ENCODE measurements at regions not wholly inside any gene's neighbourhood (a gene's known extent, or its start where the extent isn't known, plus 50 kb on each side); places are given as distances from the start of the nearest gene placed in this dataset.

DNA sequence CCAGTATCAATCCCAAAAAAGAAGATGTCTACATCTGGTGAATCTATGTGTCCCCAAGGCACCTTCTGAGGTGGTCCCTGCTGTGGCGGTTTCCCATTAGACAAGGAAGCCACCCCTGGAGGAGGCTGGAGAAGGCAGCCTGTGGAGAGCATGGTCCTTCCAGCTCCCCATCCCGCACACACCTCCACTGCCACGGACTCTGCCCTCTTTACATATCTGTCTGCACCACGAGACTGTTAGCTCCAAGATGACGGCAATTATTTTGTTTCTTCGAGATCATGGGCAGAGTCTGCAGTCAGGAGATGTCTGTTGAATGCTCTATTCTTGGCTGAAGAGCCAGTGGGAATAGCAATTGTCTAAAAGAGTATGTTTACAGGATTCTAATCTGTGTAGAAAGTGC, 132.0 kb downstream of the OSR1 start:
- Histone ChIP-seq H3K79me1 (ENCODE audit: low read depth in 1 of 2, low read length in 2 of 2) (no peaks in the 10 kb centered on the region), H3K4me3 (ENCODE audit: insufficient read depth, low read depth, low read length) (no peak overlapping the region), H2AK5ac (ENCODE audit: low read depth, low read length) (no peak overlapping the region), H3K27ac (ENCODE audit: insufficient read depth, low read length) (no peak overlapping the region), H3K4me2 (ENCODE audit: low read depth, low read length) (no peak overlapping the region), H4K91ac (ENCODE audit: insufficient read depth, low read depth, low read length) (no peak overlapping the region), H3K14ac (replicated peaks; ENCODE audit: low read depth, low read length) (no peak overlapping the region), H3K56ac (ENCODE audit: extremely low read depth, insufficient read depth, low read length) (no peak overlapping the region), H2BK120ac (ENCODE audit: low read depth, low read length) (no peak overlapping the region), H3K36me3 (ENCODE audit: control insufficient read depth, insufficient read depth, low read length) (no peaks in the 10 kb centered on the region), H4K5ac (ENCODE audit: low read depth, low read length) (no peak overlapping the region), H3K23ac (ENCODE audit: low read depth, low read length) (no peak overlapping the region), H3K4me1 (ENCODE audit: control insufficient read depth, insufficient read depth, low read length) (peaks cover 8% of the 10 kb centered on the region), H2BK5ac (ENCODE audit: low read depth, low read length, poor library complexity, severe bottlenecking) (no peak overlapping the region), H3K4ac (ENCODE audit: low read depth, low read length) (no peak overlapping the region), H3K9me3 (ENCODE audit: control insufficient read depth, insufficient read depth, low read length) (no peaks in the 10 kb centered on the region), H2BK20ac (ENCODE audit: low read depth, low read length) (no peak overlapping the region), H3K9me1 (ENCODE audit: insufficient read depth, low read length) (0 out of 2 replicates have a peak, but pooled peaks cover 3% of the 10 kb centered on the region), H3K18ac (ENCODE audit: low read depth, low read length) (no peak overlapping the region), H2AK9ac (replicated peaks; ENCODE audit: low read depth, low read length, poor library complexity) (no peak overlapping the region), H3K27me3 (ENCODE audit: control insufficient read depth, insufficient read depth, low read length) (no peaks in the 10 kb centered on the region; the same call in 1 of the 2 replicates), H4K20me1 (ENCODE audit: insufficient read depth, low read length) (no peaks in the 10 kb centered on the region), H2AFZ (replicated peaks; ENCODE audit: low read length, poor library complexity) (no peak overlapping the region), H3K9ac (ENCODE audit: low read depth, low read length) (no peak overlapping the region), H2BK15ac (ENCODE audit: low read depth, low read length) (no peak overlapping the region), H4K8ac (ENCODE audit: low read depth in 2 of 2, low read length in 2 of 2) (no peak overlapping the region)
- ChIA-PET POLR2A (ENCODE audit: unreplicated experiment) (no interaction called here), CTCF (interaction anchor here (1.2 kb wide), 1 partner anchor 9 kb away, joined by 3 read pairs; no protein-coding TSS in a partner anchor)
- BruUV-seq (replicated peaks) = no TSS peak
- ATAC-seq (ENCODE audit: low read depth) (no peak), DNase-seq (no peak)
- in situ Hi-C loops (cut with MboI; ENCODE audit: low sequenced_read_pairs) (no loop called here), dilution Hi-C loops (cut with HindIII; ENCODE audit: low sequenced_read_pairs, unreplicated experiment) (no loop called here), intact Hi-C loops (cut with micrococcal nuclease) (no loop called here)
- WGBS, 2 experiments (ENCODE audit: extremely low coverage in 2 of 2, insufficient read length in 1 of 2) = no CpG with 5 or more reads among the region's 6 CpGs
- TF ChIP-seq CHD1 (IDR thresholded peaks at IDR 0.05; ENCODE audit: low read depth, low read length) (no peak), CEBPB (IDR thresholded peaks at IDR 0.05; ENCODE audit: low read depth, low read length) (no peak), MAZ (IDR thresholded peaks at IDR 0.05; ENCODE audit: borderline replicate concordance, low read depth, low read length) (no peak), RFX5 (IDR thresholded peaks at IDR 0.05; ENCODE audit: low read depth, low read length) (no peak), POLR2A (IDR thresholded peaks at IDR 0.05; ENCODE audit: low read depth, low read length) (no peak)
- TF ChIP-seq, protein P1, sequence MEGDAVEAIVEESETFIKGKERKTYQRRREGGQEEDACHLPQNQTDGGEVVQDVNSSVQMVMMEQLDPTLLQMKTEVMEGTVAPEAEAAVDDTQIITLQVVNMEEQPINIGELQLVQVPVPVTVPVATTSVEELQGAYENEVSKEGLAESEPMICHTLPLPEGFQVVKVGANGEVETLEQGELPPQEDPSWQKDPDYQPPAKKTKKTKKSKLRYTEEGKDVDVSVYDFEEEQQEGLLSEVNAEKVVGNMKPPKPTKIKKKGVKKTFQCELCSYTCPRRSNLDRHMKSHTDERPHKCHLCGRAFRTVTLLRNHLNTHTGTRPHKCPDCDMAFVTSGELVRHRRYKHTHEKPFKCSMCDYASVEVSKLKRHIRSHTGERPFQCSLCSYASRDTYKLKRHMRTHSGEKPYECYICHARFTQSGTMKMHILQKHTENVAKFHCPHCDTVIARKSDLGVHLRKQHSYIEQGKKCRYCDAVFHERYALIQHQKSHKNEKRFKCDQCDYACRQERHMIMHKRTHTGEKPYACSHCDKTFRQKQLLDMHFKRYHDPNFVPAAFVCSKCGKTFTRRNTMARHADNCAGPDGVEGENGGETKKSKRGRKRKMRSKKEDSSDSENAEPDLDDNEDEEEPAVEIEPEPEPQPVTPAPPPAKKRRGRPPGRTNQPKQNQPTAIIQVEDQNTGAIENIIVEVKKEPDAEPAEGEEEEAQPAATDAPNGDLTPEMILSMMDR (conservative IDR thresholded peaks at IDR 0.05; ENCODE audit: low read depth, low read length) = no peak

Data from IMR-90 (cell line).